Hepatocyte (in vitro differentiated cells): ENCODE measurements at regions not wholly inside any gene's neighbourhood (a gene's known extent, or its start where the extent isn't known, plus 50 kb on each side); places are given as distances from the start of the nearest gene placed in this dataset.

ENCODE experiments used
- DNase-seq: peaks from one replicate; pipeline ENCODE4 v3.0.0-alpha.2; 2016; ENCODE audit warnings: low spot score
- H2AFZ ChIP-seq: fragments of 200-600 bp; sonication (generic); 2 replicates; pipeline ENCODE4 v1.6.0; 2016; ENCODE audit warnings: antibody characterized with exemption, mild to moderate bottlenecking
- H3K27ac ChIP-seq: fragments of 200-600 bp; sonication (generic); 2 replicates; pipeline ENCODE4 v1.5.1; 2016; ENCODE audit warnings: mild to moderate bottlenecking
- H3K27me3 ChIP-seq: fragments of 200-600 bp; sonication (generic); 2 replicates; pipeline ENCODE4 v1.6.1; 2016
- H3K36me3 ChIP-seq: fragments of 200-600 bp; sonication (generic); replicated peaks from 2 replicates; pipeline ENCODE4 v1.5.1; 2016; ENCODE audit warnings: low read depth; ENCODE audit not compliant: insufficient read depth
- H3K4me1 ChIP-seq: fragments of 200-600 bp; sonication (generic); 2 replicates; pipeline ENCODE4 v1.5.1; 2016; ENCODE audit warnings: mild to moderate bottlenecking, moderate library complexity; ENCODE audit not compliant: insufficient read depth
- H3K4me2 ChIP-seq: fragments of 200-600 bp; sonication (generic); 2 replicates; pipeline ENCODE4 v1.6.0; 2016
- H3K4me3 ChIP-seq: fragments of 200-600 bp; sonication (generic); 2 replicates; pipeline ENCODE4 v1.5.1; 2016; ENCODE audit warnings: mild to moderate bottlenecking
- H3K79me2 ChIP-seq: fragments of 200-600 bp; sonication (generic); 2 replicates; pipeline ENCODE4 v1.6.0; 2017; ENCODE audit warnings: mild to moderate bottlenecking
- H3K9me2 ChIP-seq: fragments of 200-600 bp; sonication (generic); replicated peaks from 2 replicates; pipeline ENCODE4 v1.6.0; 2017; ENCODE audit warnings: mild to moderate bottlenecking; ENCODE audit not compliant: insufficient read depth
- H3K9me3 ChIP-seq: fragments of 200-600 bp; sonication (generic); 2 replicates; pipeline ENCODE4 v1.5.1; 2016; ENCODE audit warnings: low read depth, mild to moderate bottlenecking
- H4K20me1 ChIP-seq: fragments of 200-600 bp; sonication (generic); 2 replicates; pipeline ENCODE4 v1.6.0; 2016; ENCODE audit warnings: mild to moderate bottlenecking; ENCODE audit not compliant: insufficient read depth, poor library complexity, severe bottlenecking
- CTCF ChIP-seq: fragments of 200-600 bp; sonication (generic); IDR thresholded peaks from 2 replicates; pipeline ENCODE4 v1.5.1; 2016; ENCODE audit warnings: antibody characterized with exemption, mild to moderate bottlenecking; ENCODE audit not compliant: poor library complexity
- EZH2 ChIP-seq: fragments of 200-600 bp; sonication (generic); IDR thresholded peaks from 2 replicates; pipeline ENCODE4 v1.6.1; 2016; ENCODE audit warnings: antibody characterized with exemption, mild to moderate bottlenecking, borderline replicate concordance
- EZH2phosphoT487 ChIP-seq: fragments of 200-600 bp; sonication (generic); IDR thresholded peaks from one replicate; pipeline ENCODE4 v1.6.1; 2018; ENCODE audit warnings: antibody characterized with exemption, mild to moderate bottlenecking, low read depth, moderate library complexity; ENCODE audit not compliant: unreplicated experiment, severe bottlenecking
- WGBS: methylation state at CpG from one replicate; pipeline ENCODE4 v1.1.6; 2016; ENCODE audit warnings: low lambda C conversion rate; ENCODE audit errors: missing lambda C conversion rate; 5-methylcytosine and 5-hydroxymethylcytosine counted together

DNA sequence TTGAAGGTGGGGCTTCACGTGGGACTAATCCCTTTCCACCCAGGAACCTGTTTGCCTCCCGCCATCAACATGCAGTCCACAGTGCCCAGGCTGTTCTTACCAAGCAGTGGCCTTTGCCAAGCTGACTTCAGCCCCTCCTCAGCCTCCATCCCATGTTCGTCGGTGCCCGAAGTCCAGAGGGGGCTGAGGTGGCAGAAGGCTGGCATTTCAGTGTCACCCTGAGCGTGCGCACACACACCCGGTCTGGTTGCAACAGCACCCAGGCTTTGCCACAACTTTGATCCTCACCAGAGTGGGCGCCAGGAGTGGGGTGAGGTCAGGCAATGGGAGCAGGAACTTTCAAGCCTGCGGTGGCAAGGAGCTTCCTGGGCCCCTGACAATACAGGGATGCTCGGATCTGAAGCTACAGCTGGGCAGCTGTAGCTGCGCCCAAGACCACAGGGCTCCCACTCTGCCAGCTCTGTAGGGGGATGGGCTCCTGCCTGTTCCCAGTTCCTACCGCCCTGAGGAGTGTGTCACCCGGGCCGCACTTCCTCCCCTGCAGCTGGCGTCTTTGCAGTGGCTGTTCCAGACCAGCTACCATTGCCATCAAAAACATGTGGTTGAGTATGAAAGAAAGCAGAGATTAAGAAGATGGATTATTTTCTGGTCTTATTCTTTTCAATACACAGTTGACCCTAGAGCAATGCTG is 428.0 kb downstream of the EPHA5 start:
- Histone ChIP-seq H3K9me2 (no peaks in the 10 kb centered on the region), H3K27me3 (no peaks in the 10 kb centered on the region), H3K79me2 (no peaks in the 10 kb centered on the region), H3K36me3 (no peaks in the 10 kb centered on the region), H3K4me2 (no peak overlapping the region), H4K20me1 (no peaks in the 10 kb centered on the region), H3K9me3 (no peaks in the 10 kb centered on the region), H3K4me3 (no peak overlapping the region), H3K27ac (no peak overlapping the region), H3K4me1 (no peaks in the 10 kb centered on the region), H2AFZ (no peak overlapping the region)
- TF ChIP-seq EZH2 = no peak
- TF ChIP-seq CTCF = no peak
- TF ChIP-seq EZH2phosphoT487 = no peak
- no peak for DNase-seq
- 92% methylated on average over 16 of the region's 16 CpGs for WGBS

GRCh38 chr4:65241257-65241997 is 428.9 kb downstream of the EPHA5 start:
- Histone ChIP-seq H3K4me1 (no peaks in the 10 kb centered on the region), H3K4me3 (no peak overlapping the region), H2AFZ (no peak overlapping the region), H3K4me2 (no peak overlapping the region), H3K79me2 (no peaks in the 10 kb centered on the region), H4K20me1 (no peaks in the 10 kb centered on the region), H3K27ac (no peak overlapping the region), H3K36me3 (no peaks in the 10 kb centered on the region), H3K9me2 (no peaks in the 10 kb centered on the region), H3K9me3 (no peaks in the 10 kb centered on the region), H3K27me3 (no peaks in the 10 kb centered on the region)
- DNase-seq = no peak
- TF ChIP-seq EZH2 (no peak), EZH2phosphoT487 (no peak), CTCF (no peak)
- WGBS = 94% methylated on average over 26 of the region's 26 CpGs

DNA sequence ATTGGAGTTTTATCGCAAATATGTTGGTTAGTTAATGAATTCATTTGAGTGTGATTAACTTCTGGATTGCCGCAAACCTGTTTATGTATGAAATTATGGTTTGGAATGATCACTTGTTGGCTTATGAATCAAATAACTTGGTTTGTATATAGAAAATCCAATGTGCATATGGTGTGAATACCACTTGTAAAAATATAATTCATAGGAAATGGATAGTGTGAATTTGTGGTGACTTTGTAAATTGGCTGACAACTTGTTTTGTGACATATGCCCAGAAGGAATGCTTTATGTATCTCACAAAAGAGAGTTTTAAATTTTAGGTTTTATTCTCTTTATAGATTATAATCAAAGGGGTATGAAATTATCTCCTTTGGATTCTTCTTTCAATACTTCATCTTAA is 436.2 kb downstream of the EPHA5 start:
- Histone ChIP-seq H3K27ac (no peak overlapping the region), H3K27me3 (no peaks in the 10 kb centered on the region), H4K20me1 (no peaks in the 10 kb centered on the region), H3K9me2 (no peaks in the 10 kb centered on the region), H3K9me3 (no peaks in the 10 kb centered on the region), H3K4me1 (no peaks in the 10 kb centered on the region), H3K36me3 (no peaks in the 10 kb centered on the region), H3K4me3 (no peak overlapping the region), H3K79me2 (no peaks in the 10 kb centered on the region), H3K4me2 (no peak overlapping the region), H2AFZ (no peak overlapping the region)
- TF ChIP-seq CTCF (no peak), EZH2 (no peak), EZH2phosphoT487 (no peak)
- DNase-seq = no peak
- 98% methylated on average over 2 of the region's 2 CpGs for WGBS
